ENCODE measurements at regions not wholly inside any gene's neighbourhood (a gene's known extent, or its start where the extent isn't known, plus 50 kb on each side); places are given as distances from the start of the nearest gene placed in this dataset.

GRCh38 chr2:177147093-177147694 is 65.4 kb upstream of the HNRNPA3 start:
- no TSS peak for BruUV-seq (replicated peaks)
- CTCF ChIA-PET, result no interaction called here
- Mint-ChIP-seq H3K9me3 (ENCODE audit: unreplicated experiment) (no peaks in the 10 kb centered on the region), H3K36me3 (ENCODE audit: insufficient read depth, unreplicated experiment) (no peaks in the 10 kb centered on the region), H3K27me3 (ENCODE audit: insufficient read depth, unreplicated experiment) (peaks cover 28% of the 10 kb centered on the region), H3K27ac (ENCODE audit: unreplicated experiment) (no peak overlapping the region), H3K4me3 (ENCODE audit: unreplicated experiment) (no peak overlapping the region), H3K4me1 (ENCODE audit: low read depth, unreplicated experiment) (no peaks in the 10 kb centered on the region)
- Histone ChIP-seq H3K36me3 (ENCODE audit: control insufficient read depth, insufficient read depth, low read length) (no peaks in the 10 kb centered on the region), H3K4me1 (no peaks in the 10 kb centered on the region), H3K4me3 (ENCODE audit: low read depth, low read length) (no peak overlapping the region), H3K27me3 (replicated peaks; ENCODE audit: control insufficient read depth, insufficient read depth, low read length) (no peaks in the 10 kb centered on the region), H3K9me3 (no peaks in the 10 kb centered on the region)
- POLR2A ChIA-PET, result no interaction called here
- DNase-seq, result peak in 1 of 2 experiments; percentile 49
- intact Hi-C loops (cut with micrococcal nuclease; ENCODE audit: unreplicated experiment), result loop anchor here (1.0 to 10.0 kb wide), 6 partner anchors 41 to 1020 kb away; no protein-coding TSS in a partner anchor
- peak; percentile 44 to 51 for TF ChIP-seq CTCF (IDR thresholded peaks at IDR 0.05; ENCODE audit: insufficient read depth in 1 of 2, low read depth in 1 of 2, low read length in 1 of 2, severe bottlenecking in 1 of 2, unreplicated experiment in 1 of 2)

- H3K27me3 ChIP-seq (replicated peaks; ENCODE audit: control insufficient read depth, insufficient read depth, low read length), result no peaks in the 10 kb centered on the region
- H3K9me3 ChIP-seq, result no peaks in the 10 kb centered on the region
- Mint-ChIP-seq H3K36me3 (ENCODE audit: insufficient read depth, unreplicated experiment) (no peaks in the 10 kb centered on the region), H3K4me1 (ENCODE audit: low read depth, unreplicated experiment) (no peaks in the 10 kb centered on the region), H3K9me3 (ENCODE audit: unreplicated experiment) (no peaks in the 10 kb centered on the region), H3K4me3 (ENCODE audit: unreplicated experiment) (no peak overlapping the region), H3K27me3 (ENCODE audit: insufficient read depth, unreplicated experiment) (peaks cover 31% of the 10 kb centered on the region), H3K27ac (ENCODE audit: unreplicated experiment) (no peak overlapping the region)
- intact Hi-C loops (cut with micrococcal nuclease; ENCODE audit: unreplicated experiment), result loop anchor here (1.0 to 10.0 kb wide), 6 partner anchors 42 to 1021 kb away; no protein-coding TSS in a partner anchor
- POLR2A ChIA-PET, result no interaction called here
- BruUV-seq (replicated peaks), result no TSS peak
- no peak for TF ChIP-seq CTCF (IDR thresholded peaks at IDR 0.05; ENCODE audit: insufficient read depth in 1 of 2, low read depth in 1 of 2, low read length in 1 of 2, severe bottlenecking in 1 of 2, unreplicated experiment in 1 of 2)
- no peaks in the 10 kb centered on the region for H3K4me1 ChIP-seq
- no peak for DNase-seq
- H3K36me3 ChIP-seq (ENCODE audit: control insufficient read depth, insufficient read depth, low read length), result no peaks in the 10 kb centered on the region
- CTCF ChIA-PET, result interaction anchor here (1.0 to 1.7 kb wide), 3 partner anchors 17 to 331 kb away, joined by 3 to 14 read pairs (median 6); no protein-coding TSS in a partner anchor
- H3K4me3 ChIP-seq (ENCODE audit: low read depth, low read length), result no peak overlapping the region
Measured at GRCh38 chr2:177147834-177148445, 64.7 kb upstream of the HNRNPA3 start.

GRCh38 chr2:177148477-177149154 is 64.0 kb upstream of the HNRNPA3 start:
- Histone ChIP-seq H3K4me1 (no peaks in the 10 kb centered on the region), H3K36me3 (ENCODE audit: control insufficient read depth, insufficient read depth, low read length) (no peaks in the 10 kb centered on the region), H3K27me3 (replicated peaks; ENCODE audit: control insufficient read depth, insufficient read depth, low read length) (no peaks in the 10 kb centered on the region), H3K4me3 (ENCODE audit: low read depth, low read length) (no peak overlapping the region), H3K9me3 (no peaks in the 10 kb centered on the region)
- no peaks in the 10 kb centered on the region for H3K36me3 Mint-ChIP-seq (ENCODE audit: insufficient read depth, unreplicated experiment)
- ChIA-PET POLR2A (no interaction called here), CTCF (interaction anchor here (0.5 to 1.7 kb wide), 13 partner anchors 16 to 331 kb away, joined by 3 to 14 read pairs (median 4); no protein-coding TSS in a partner anchor)
- peaks cover 30% of the 10 kb centered on the region for H3K27me3 Mint-ChIP-seq (ENCODE audit: insufficient read depth, unreplicated experiment)
- TF ChIP-seq CTCF (IDR thresholded peaks at IDR 0.05; ENCODE audit: insufficient read depth in 1 of 2, low read depth in 1 of 2, low read length in 1 of 2, severe bottlenecking in 1 of 2, unreplicated experiment in 1 of 2), result peak; percentile 80 to 95
- peak; percentile 75 to 83 for DNase-seq
- no peaks in the 10 kb centered on the region for H3K9me3 Mint-ChIP-seq (ENCODE audit: unreplicated experiment)
- intact Hi-C loops (cut with micrococcal nuclease; ENCODE audit: unreplicated experiment), result loop anchor here (1.0 to 10.0 kb wide), 4 partner anchors 169 to 609 kb away; no protein-coding TSS in a partner anchor
- no TSS peak for BruUV-seq (replicated peaks)
- no peak overlapping the region for H3K27ac Mint-ChIP-seq (ENCODE audit: unreplicated experiment)
- H3K4me1 Mint-ChIP-seq (ENCODE audit: low read depth, unreplicated experiment), result no peaks in the 10 kb centered on the region
- peak overlapping the region; percentile 45 for H3K4me3 Mint-ChIP-seq (ENCODE audit: unreplicated experiment)

Measured in Caco-2 (cell line).